ENCODE measurements at regions not wholly inside any gene's neighbourhood (a gene's known extent, or its start where the extent isn't known, plus 50 kb on each side); places are given as distances from the start of the nearest gene placed in this dataset.

- Histone ChIP-seq H3K4me1 (ENCODE audit: control insufficient read depth in 1 of 2, insufficient read depth in 1 of 2, low read depth in 1 of 2, low read length in 1 of 2) (peaks cover 7% of the 10 kb centered on the region in 2 experiments), H3K4me3 (ENCODE audit: low read depth in 1 of 2, low read length in 1 of 2) (no peak overlapping the region), H3K36me3 (no peaks in the 10 kb centered on the region), H3K9me3 (no peaks in the 10 kb centered on the region), H3K27ac (no peak overlapping the region), H3K27me3 (peaks cover 21% of the 10 kb centered on the region)
- TF ChIP-seq CTCF (IDR thresholded peaks at IDR 0.05), result no peak
These were observed 60.3 kb upstream of the RNU6ATAC start for GRCh38 chr9:134224567-134225093.

DNA sequence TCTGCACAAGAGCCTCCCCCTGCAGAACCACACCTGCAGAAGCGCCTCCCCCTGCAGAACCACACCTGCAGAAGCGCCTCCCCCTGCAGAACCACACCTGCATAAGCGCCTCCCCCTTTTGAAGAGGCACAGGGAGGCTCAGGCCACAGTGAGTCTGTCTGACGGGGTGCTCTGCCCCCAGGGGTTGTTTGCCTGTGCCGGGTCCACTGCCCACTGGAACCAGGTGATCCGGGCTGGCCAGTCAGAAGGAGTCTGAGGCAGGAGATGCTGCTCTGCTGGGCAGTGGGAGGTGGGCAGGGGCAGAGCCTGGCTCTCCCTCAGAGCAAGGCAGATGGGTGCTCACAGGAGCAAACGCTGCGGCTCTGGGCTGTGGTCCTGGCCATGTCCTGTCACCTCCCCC lies 60.8 kb upstream of the RNU6ATAC start:
- Histone ChIP-seq H3K4me3 (ENCODE audit: low read depth in 1 of 2, low read length in 1 of 2) (no peak overlapping the region), H3K4me1 (ENCODE audit: control insufficient read depth in 1 of 2, insufficient read depth in 1 of 2, low read depth in 1 of 2, low read length in 1 of 2) (peaks cover 7% of the 10 kb centered on the region in 2 experiments), H3K9me3 (no peaks in the 10 kb centered on the region), H3K27ac (no peak overlapping the region), H3K27me3 (peaks cover 23% of the 10 kb centered on the region), H3K36me3 (no peaks in the 10 kb centered on the region)
- no peak for TF ChIP-seq CTCF (IDR thresholded peaks at IDR 0.05)

GRCh38 chr9:134225816-134226215 lies 61.5 kb upstream of the RNU6ATAC start:
- no peak for TF ChIP-seq CTCF (IDR thresholded peaks at IDR 0.05)
- H3K9me3 ChIP-seq, result no peaks in the 10 kb centered on the region
- no peak overlapping the region for H3K4me3 ChIP-seq (ENCODE audit: low read depth in 1 of 2, low read length in 1 of 2)
- H3K36me3 ChIP-seq, result no peaks in the 10 kb centered on the region
- H3K4me1 ChIP-seq (ENCODE audit: control insufficient read depth in 1 of 2, insufficient read depth in 1 of 2, low read depth in 1 of 2, low read length in 1 of 2), result peaks cover 7% of the 10 kb centered on the region in 2 experiments
- H3K27ac ChIP-seq, result no peak overlapping the region
- H3K27me3 ChIP-seq, result peaks cover 23% of the 10 kb centered on the region

DNA sequence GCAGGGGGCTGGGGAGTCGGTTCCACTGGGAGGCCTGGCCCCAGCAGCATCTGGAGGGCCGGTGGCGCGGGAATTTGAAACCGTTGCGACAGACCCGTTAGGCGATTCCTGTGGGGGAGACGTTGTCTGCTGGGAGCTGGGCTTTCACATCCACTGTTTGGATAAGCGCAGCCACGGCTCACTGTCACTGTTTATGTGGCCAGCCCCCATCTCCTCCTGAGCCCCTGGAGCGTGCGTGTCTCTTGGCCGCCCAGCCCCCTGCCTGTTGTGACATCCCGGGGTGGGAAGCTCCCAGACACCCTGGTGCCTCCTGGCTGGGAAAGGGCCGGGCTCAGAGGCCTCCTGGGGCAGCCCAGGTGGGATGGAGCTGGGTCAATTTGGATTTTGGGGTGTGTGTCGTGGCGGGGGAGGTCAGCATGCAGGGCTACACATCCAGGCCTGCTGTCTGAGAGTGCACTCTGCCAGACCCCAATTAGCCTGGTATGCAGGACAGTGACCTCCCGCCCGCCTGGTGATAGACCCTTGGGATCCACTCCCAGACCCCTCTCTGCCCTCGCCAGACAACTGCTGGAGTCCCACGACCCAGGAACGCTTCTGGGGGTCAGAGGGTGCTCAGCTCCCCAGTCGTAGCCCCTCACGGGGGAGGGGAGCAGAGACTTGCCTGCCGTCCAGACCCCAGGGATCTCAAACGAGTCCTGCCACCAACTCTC lies 62.0 kb upstream of the RNU6ATAC start:
- Histone ChIP-seq H3K4me1 (ENCODE audit: control insufficient read depth in 1 of 2, insufficient read depth in 1 of 2, low read depth in 1 of 2, low read length in 1 of 2) (peaks cover 7% of the 10 kb centered on the region in 2 experiments), H3K27ac (no peak overlapping the region), H3K27me3 (peaks cover 23% of the 10 kb centered on the region), H3K9me3 (no peaks in the 10 kb centered on the region), H3K36me3 (no peaks in the 10 kb centered on the region), H3K4me3 (ENCODE audit: low read depth in 1 of 2, low read length in 1 of 2) (no peak overlapping the region)
- TF ChIP-seq CTCF (IDR thresholded peaks at IDR 0.05), result no peak

DNA sequence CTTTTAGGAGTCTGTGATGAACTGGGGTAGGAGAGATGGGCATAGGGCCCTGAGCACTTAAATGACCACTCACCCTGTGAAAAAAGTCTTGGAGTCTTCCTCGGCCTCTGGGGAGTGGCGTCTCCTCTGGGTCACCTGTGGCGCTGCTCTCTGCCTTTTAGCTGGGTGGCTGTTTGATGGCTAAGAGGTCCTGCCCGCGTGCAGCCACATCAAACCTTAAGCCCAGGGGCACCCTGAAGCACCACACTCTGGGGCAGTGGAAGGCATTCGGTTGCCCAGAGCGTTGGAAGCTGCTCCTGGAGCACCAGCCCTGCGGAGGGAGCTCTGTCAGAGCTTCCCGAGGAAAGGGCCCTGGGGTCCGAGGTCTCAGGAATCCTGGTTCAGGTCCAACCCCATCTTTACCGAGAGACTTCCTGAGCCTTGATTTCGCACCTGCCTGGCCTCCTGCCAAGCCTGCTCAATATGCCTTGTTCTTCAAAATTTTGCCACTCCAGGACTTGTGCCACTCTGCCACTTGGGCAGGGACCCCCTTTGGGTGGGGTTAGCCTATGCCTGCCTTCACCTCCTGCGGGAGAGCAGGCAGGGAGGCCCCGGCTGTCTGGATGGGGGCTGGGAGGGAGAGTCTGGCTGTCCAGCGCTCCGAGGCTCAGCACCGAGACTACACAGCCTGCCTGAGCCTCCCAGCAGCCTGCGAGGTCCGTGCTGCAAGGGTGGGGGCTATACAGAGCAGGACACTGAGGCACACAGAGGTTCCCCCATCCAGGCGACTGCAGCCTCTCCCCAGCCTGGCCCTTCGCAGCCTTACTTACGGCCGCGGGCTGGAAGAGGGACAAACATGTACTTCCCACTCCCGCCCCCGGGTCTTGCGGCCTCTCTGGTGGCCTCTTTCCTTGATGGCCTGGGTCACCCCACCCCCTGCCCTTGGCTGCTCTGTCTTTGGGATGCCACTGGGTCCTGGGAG lies 63.4 kb upstream of the RNU6ATAC start:
- no peaks in the 10 kb centered on the region for H3K9me3 ChIP-seq
- H3K4me3 ChIP-seq (ENCODE audit: low read depth in 1 of 2, low read length in 1 of 2), result no peak overlapping the region
- no peak for TF ChIP-seq CTCF (IDR thresholded peaks at IDR 0.05)
- H3K27ac ChIP-seq, result no peak overlapping the region
- H3K4me1 ChIP-seq (ENCODE audit: control insufficient read depth in 1 of 2, insufficient read depth in 1 of 2, low read depth in 1 of 2, low read length in 1 of 2), result peaks cover 7% of the 10 kb centered on the region in 2 experiments
- no peaks in the 10 kb centered on the region for H3K36me3 ChIP-seq
- H3K27me3 ChIP-seq, result peaks cover 19% of the 10 kb centered on the region
